HUDEP-2 (cell line): ENCODE measurements at regions not wholly inside any gene's neighbourhood (a gene's known extent, or its start where the extent isn't known, plus 50 kb on each side); places are given as distances from the start of the nearest gene placed in this dataset.
"Not testable (repeated sequence)": the region's sequence is repeated elsewhere in the genome, so short reads cannot be mapped to it uniquely, and the experiment has no call there.

Source experiments
- DNase-seq, 76 experiments: peaks; one replicate each; lab custom pipeline; 2025; ENCODE audit not compliant: unreplicated experiment in 76 of 76; lab: John Stamatoyannopoulos, UW

- no peak for DNase-seq
Observed at GRCh38 chr17:83156408-83156807, 77.0 kb downstream of the METRNL start.

DNA sequence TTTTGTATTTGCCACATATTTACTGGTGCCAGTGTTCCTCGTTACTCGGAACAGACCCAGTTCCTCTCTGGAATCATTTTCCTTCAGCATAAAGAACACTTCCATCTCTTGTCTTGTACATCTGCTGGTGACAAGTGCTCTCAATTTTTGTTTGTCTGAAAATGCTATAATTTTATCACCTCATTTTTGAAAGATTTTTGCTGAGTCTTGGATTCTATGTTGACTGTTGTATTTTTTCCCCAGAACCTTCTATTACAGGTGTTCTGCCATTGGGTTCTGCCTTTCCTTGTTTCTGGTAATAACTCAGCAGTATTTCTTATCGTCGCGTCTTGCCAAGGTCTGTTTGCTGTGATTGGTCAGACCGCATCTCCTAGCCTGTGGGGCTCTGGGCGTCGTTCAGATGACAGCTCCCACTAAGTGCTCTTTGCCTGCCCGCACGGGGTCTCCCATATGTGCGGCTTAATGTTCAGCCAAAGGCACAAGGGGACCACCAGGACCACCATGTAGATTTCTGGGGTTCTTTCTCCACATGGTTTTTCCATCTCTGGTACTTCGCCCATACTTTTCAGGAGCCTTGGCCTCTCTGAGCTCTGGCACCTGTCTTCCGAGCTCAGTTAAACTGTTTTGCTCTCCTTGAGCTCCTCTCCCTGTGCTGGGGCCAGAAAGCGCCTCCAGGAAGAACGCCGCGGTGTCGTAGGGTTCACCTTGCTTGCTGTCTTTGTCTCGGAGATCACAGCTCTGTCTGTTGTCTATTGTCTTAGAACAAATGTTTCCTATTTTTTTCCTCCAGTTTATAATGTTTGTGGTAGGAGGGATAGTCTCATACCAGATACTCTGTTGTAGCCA, 80.0 kb downstream of the METRNL start:
- no peak for DNase-seq

GRCh38 chr17:83160443-83161297, 81.3 kb downstream of the METRNL start:
- DNase-seq: no peak

GRCh38 chr17:83161298-83162034, 82.1 kb downstream of the METRNL start:
- DNase-seq: no peak

- DNase-seq: no peak
Observed at GRCh38 chr17:83162035-83162745, 82.8 kb downstream of the METRNL start.

DNA sequence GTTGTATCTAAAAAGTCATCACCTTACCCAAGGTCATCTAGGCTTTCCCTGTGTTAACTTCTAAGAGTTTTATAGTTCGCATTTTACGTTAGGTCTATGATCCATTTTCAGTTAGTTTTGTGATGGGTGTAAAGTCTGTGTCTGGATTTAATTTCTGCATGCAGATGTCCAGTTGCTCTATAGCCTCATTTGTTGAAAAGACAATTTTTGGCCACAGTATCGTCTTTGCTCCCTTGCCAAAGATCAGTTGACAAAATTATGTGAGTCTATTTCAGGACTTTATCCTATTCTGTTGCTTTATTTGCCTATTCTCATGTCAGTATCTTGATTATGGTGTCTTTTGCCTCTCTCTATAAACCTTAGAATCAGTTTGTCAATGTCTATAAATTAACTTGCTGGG, 85.1 kb downstream of the METRNL start:
- no peak for DNase-seq

DNA sequence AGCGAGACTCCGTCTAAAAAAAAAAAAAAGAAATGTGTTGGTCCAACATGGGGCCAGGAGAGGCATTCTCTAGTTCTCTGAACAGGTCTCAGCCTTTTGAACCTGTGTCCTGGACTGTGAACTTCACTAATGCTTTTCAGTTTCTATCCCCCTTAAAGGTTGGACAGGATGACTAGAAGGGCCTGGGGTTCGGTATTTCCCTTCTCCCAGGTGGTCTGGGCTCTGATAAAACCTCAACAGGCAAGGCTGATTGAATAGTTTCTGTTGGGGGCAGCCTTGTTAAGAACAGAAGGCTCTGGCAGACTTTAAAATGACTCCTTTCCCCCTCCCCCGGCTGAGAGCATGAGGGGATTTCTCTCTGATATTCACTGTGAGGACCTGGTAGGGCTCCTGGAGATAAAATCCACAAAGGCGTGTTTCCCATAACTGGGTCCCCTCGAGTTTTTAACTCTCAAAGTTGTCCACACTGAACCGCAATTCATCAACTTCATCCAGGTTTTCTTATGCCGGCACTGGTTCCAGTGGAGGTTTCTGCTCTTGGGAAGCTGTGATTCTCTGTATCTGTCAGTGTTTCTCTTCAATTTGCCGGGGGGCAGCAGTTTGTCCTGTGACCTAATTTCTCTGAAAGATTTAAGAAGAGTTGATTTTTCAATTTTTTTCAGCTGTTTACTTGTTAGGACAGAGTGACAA, 91.3 kb downstream of the METRNL start:
- DNase-seq: no peak

GRCh38 chr17:83171661-83172060, 92.3 kb downstream of the METRNL start:
- DNase-seq: no peak

GRCh38 chr17:83172099-83172498, 92.7 kb downstream of the METRNL start:
- not testable (repeated sequence) for DNase-seq

DNA sequence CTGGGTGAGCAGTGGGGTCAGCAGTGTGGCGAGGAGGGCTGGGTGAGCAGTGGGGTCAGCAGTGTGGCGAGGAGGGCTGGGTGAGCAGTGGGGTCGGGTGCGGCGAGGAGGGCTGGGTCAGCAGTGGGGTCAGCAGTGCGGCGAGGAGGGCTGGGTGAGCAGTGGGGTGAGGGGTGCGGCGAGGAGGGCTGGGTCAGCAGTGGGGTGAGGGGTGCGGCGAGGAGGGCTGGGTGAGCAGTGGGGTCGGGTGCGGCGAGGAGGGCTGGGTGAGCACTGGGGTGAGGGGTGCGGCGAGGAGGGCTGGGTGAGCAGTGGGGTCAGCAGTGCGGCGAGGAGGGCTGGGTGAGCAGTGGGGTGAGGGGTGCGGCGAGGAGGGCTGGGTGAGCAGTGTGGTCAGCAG, 93.2 kb downstream of the METRNL start:
- DNase-seq: not testable (repeated sequence)

DNA sequence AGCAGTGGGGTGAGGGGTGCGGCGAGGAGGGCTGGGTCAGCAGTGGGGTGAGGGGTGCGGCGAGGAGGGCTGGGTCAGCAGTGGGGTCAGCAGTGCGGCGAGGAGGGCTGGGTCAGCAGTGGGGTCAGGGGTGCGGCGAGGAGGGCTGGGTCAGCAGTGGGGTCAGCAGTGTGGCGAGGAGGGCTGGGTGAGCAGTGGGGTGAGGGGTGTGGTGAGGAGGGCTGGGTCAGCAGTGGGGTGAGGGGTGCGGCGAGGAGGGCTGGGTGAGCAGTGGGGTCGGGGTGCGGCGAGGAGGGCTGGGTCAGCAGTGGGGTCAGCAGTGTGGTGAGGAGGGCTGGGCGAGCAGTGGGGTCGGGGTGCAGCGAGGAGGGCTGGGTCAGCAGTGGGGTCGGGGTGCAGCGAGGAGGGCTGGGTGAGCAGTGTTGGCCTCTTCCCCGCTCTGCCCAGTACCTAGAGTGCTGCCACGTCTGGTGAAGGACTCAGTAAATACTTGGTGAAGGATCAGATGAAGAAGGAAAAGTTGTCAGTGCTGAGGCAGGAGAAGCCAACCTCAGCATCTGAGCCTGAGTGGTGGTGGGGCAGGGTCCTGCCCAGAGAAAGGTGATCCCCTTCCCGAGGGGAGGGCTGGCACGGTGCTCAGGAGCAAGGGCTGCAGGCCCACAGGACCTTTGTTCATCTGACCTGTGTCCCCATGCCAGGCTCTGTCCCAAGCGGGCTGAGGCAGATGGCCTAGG, 93.9 kb downstream of the METRNL start:
- not testable (repeated sequence) for DNase-seq

DNA sequence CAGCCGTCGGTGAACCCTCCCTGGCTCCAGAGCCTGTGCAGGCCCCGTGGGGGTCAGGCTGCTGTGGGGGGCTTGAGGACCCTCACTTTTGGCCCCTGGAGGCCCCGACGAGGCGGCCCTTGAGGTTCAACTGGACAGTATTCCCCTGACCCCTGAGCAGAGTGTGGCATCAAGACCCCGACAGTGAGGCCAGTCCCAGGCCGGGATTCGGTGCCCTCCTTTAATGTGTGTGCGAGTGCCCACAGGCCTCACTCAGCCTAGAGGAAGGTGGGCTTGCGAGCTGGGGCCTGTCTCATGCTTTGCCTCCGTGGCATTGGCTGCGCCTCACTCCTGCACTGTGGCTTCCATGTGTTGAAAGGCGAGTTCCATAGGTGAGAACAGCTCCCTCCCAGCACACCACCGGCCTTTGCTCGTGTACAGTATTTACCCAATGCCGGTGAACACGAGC, 94.5 kb downstream of the METRNL start:
- no peak for DNase-seq

DNA sequence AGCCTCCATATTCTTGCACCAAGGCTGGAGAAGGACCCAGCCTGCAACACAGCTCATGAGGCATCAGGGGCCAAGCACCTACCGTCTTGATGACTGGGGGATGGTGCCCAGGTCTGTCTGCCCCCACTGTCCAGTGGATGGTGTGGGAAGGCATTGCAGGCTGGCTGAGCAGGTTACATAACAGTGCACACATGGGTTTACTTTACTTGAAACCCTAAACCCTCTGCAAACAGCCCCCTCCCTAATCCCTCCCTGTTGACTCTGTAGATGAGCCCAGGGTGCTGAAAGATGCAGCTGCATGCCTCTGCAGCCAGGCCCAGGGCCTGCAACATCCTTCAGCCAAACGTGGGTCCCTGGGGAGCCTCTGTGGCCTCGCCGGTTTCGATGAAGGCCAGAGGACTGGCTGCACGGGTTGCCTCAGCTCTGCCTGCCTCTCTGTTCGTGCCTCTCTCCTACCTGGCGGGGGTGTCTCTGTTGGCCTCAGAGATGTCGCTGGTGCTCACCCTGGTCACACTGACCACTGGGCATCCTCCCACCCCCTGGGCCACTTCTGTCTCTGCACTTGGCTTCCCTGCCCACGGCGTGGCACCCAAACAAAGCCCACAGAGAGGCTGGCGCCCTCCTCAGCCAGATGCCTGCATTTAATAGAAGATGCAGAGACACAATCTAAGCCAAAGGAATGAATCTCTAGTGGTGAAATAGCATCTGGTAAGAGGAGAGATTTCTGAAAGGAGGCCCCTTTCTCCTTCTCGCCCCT, 95.1 kb downstream of the METRNL start:
- DNase-seq: no peak

DNA sequence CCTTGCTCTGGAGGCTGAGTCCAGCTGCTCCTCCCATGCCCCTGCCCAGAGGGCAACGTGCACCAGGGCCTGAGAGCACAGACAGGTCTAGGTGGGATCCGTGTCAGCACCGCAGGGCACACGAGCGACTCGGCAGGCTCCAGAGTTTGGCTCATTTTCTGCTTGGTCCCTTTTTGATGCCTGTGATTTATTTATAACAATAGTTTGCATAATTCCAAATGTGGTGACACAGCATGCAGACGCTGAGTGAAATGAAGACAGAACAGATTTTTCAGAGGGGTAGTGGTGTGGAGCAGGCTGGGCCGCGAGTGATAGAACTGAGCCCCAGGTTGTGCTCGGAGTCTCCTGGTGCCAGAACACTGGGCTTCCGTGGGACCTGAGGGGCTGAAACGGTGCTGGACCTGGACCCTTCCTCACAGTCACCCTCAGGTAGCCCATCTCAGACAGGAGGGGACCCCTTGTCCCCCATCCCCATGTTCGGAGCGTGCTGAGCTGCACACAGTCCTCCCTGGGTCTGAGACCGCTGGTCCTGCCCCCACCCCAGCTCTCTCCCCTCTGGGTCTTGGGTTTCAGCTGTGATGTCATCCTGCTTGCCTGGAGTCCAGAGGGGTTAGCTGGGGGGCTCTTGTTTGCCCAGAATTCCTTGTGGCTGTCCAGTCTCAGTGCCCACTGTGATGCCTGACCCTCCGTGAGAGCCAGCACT, 95.9 kb downstream of the METRNL start:
- no peak for DNase-seq

GRCh38 chr17:83175822-83176622, 96.6 kb downstream of the METRNL start:
- no peak for DNase-seq

GRCh38 chr17:83176623-83177583, 97.5 kb downstream of the METRNL start:
- DNase-seq: no peak
